GM23338 (cell line): ENCODE measurements at regions not wholly inside any gene's neighbourhood (a gene's known extent, or its start where the extent isn't known, plus 50 kb on each side); places are given as distances from the start of the nearest gene placed in this dataset.
"Not testable (repeated sequence)": the region's sequence is repeated elsewhere in the genome, so short reads cannot be mapped to it uniquely, and the experiment has no call there.

Experiments
- ATAC-seq: fragments of 200-7000 bp; cut with Tn5 transposase; 3 replicates; pipeline ENCODE4 v1.9.1; 2020
- DNase-seq: peaks from one replicate; pipeline ENCODE4 v3.0.0-alpha.2; 2015; ENCODE audit warnings: low spot score
- H2AFZ ChIP-seq: fragments of 200-600 bp; sonication (generic); 2 replicates; pipeline ENCODE4 v1.8.0; 2016; ENCODE audit warnings: antibody characterized with exemption, mild to moderate bottlenecking, moderate library complexity
- H3F3A ChIP-seq: fragments of 200-600 bp; sonication (generic); replicated peaks from 2 replicates; pipeline ENCODE4 v1.8.0; 2017; ENCODE audit warnings: antibody characterized with exemption, mixed run types, low read depth
- H3K27ac ChIP-seq: fragments of 200-600 bp; sonication (generic); 2 replicates; pipeline ENCODE4 v1.6.1; 2016; ENCODE audit warnings: low read depth
- H3K27me3 ChIP-seq: fragments of 200-600 bp; sonication (generic); 2 replicates; pipeline ENCODE4 v1.8.0; 2016; ENCODE audit warnings: mild to moderate bottlenecking, mixed run types, moderate library complexity; ENCODE audit not compliant: insufficient read depth
- H3K36me3 ChIP-seq: fragments of 200-600 bp; sonication (generic); 2 replicates; pipeline ENCODE4 v1.8.0; 2016; ENCODE audit warnings: mild to moderate bottlenecking; ENCODE audit not compliant: insufficient read depth
- H3K4me1 ChIP-seq: fragments of 200-600 bp; sonication (generic); 2 replicates; pipeline ENCODE4 v1.8.0; 2016; ENCODE audit warnings: mild to moderate bottlenecking, moderate library complexity; ENCODE audit not compliant: insufficient read depth
- H3K4me2 ChIP-seq: fragments of 200-600 bp; sonication (generic); 2 replicates; pipeline ENCODE4 v1.7.1; 2017; ENCODE audit warnings: mixed run types
- H3K4me3 ChIP-seq: fragments of 200-600 bp; sonication (generic); 2 replicates; pipeline ENCODE4 v1.6.1; 2016; ENCODE audit warnings: mixed run types
- H3K79me2 ChIP-seq: fragments of 200-600 bp; sonication (generic); replicated peaks from 2 replicates; pipeline ENCODE4 v1.8.0; 2017; ENCODE audit warnings: mild to moderate bottlenecking; ENCODE audit not compliant: insufficient read depth
- H3K9me2 ChIP-seq: fragments of 200-600 bp; sonication (generic); 2 replicates; pipeline ENCODE4 v1.8.0; 2017; ENCODE audit not compliant: insufficient read depth
- H4K20me1 ChIP-seq: fragments of 200-600 bp; sonication (generic); replicated peaks from 2 replicates; pipeline ENCODE4 v1.8.0; 2017; ENCODE audit warnings: mild to moderate bottlenecking; ENCODE audit not compliant: insufficient read depth
- H3K27ac Mint-ChIP-seq: 2 replicates; pipeline ENCODE4 v1.8.0; 2020; ENCODE audit warnings: inconsistent platforms, mild to moderate bottlenecking, moderate library complexity, mixed read lengths
- H3K27me3 Mint-ChIP-seq: 3 replicates; pipeline ENCODE4 v1.8.0; 2022; ENCODE audit warnings: low read depth, mild to moderate bottlenecking, moderate library complexity, mixed read lengths, inconsistent platforms; ENCODE audit not compliant: insufficient read depth, poor library complexity
- H3K36me3 Mint-ChIP-seq: 3 replicates; pipeline ENCODE4 v1.8.0; 2021; ENCODE audit warnings: low read depth, mild to moderate bottlenecking, inconsistent platforms, moderate library complexity, mixed read lengths
- H3K4me1 Mint-ChIP-seq: 3 replicates; pipeline ENCODE4 v1.8.0; 2020; ENCODE audit warnings: mild to moderate bottlenecking, inconsistent platforms, mixed read lengths
- H3K4me3 Mint-ChIP-seq: 3 replicates; pipeline ENCODE4 v1.8.0; 2021; ENCODE audit warnings: moderate library complexity, mild to moderate bottlenecking, inconsistent platforms, mixed read lengths
- H3K9me3 Mint-ChIP-seq: 3 replicates; pipeline ENCODE4 v1.8.0; 2020; ENCODE audit warnings: moderate library complexity, mild to moderate bottlenecking, inconsistent platforms, mixed read lengths
- CREB1 ChIP-seq: fragments of 250-450 bp; sonication (Bioruptor Pico); IDR thresholded peaks from 2 replicates; pipeline ENCODE4 v1.5.0; 2020; ENCODE audit warnings: low read depth, mild to moderate bottlenecking, moderate library complexity
- ETS1 ChIP-seq: IDR thresholded peaks from 2 replicates; pipeline ENCODE4 v1.6.1; 2016; ENCODE audit warnings: antibody characterized with exemption
- EZH2phosphoT487 ChIP-seq: fragments of 200-600 bp; sonication (generic); IDR thresholded peaks from one replicate; pipeline ENCODE4 v1.8.1; 2018; ENCODE audit warnings: antibody characterized with exemption; ENCODE audit not compliant: unreplicated experiment
- NANOG ChIP-seq: IDR thresholded peaks from 2 replicates; pipeline ENCODE4 v1.6.1; 2016; ENCODE audit warnings: antibody characterized with exemption, borderline replicate concordance
- POLR2AphosphoS5 ChIP-seq: IDR thresholded peaks from 2 replicates; pipeline ENCODE4 v1.6.1; 2016; ENCODE audit warnings: antibody characterized with exemption, low read depth
- REST ChIP-seq: IDR thresholded peaks from one replicate; pipeline ENCODE4 v1.6.1; 2018; ENCODE audit warnings: antibody characterized with exemption; ENCODE audit not compliant: unreplicated experiment
- STAT1 ChIP-seq: IDR thresholded peaks from one replicate; pipeline ENCODE4 v1.6.1; 2016; ENCODE audit warnings: antibody characterized with exemption; ENCODE audit not compliant: unreplicated experiment
- ZNF114 ChIP-seq: fragments of 250-450 bp; sonication (Bioruptor Pico); IDR thresholded peaks from 2 replicates; pipeline ENCODE4 v1.5.0; 2020; ENCODE audit warnings: mild to moderate bottlenecking, moderate library complexity
- ZNF331 ChIP-seq: fragments of 250-450 bp; sonication (Bioruptor Pico); IDR thresholded peaks from 2 replicates; pipeline ENCODE4 v1.5.0; 2020; ENCODE audit warnings: low read depth, mild to moderate bottlenecking, moderate library complexity
- TF ChIP-seq, protein P1 (sequence below): fragments of 250-450 bp; sonication (Bioruptor Pico); IDR thresholded peaks from 2 replicates; pipeline ENCODE4 v1.5.0; 2020; ENCODE audit warnings: mild to moderate bottlenecking, moderate library complexity

- H3K27ac Mint-ChIP-seq, ATAC-seq, H3K9me2 ChIP-seq, H3K4me2 ChIP-seq, H3K4me1 Mint-ChIP-seq, H3K79me2 ChIP-seq, H3K4me1 ChIP-seq, DNase-seq, H3K27me3 ChIP-seq, H3K36me3 ChIP-seq, H2AFZ ChIP-seq, H3F3A ChIP-seq, H3K4me3 Mint-ChIP-seq, H3K36me3 Mint-ChIP-seq, H3K27ac ChIP-seq, H3K4me3 ChIP-seq, H4K20me1 ChIP-seq: not testable (repeated sequence)
- H3K27me3 Mint-ChIP-seq, result peaks cover 10% of the 10 kb centered on the region
- H3K9me3 Mint-ChIP-seq, result peaks cover 81% of the 10 kb centered on the region
These were observed 270.0 kb upstream of the TCERG1L start for GRCh38 chr10:131581547-131581946.

DNA sequence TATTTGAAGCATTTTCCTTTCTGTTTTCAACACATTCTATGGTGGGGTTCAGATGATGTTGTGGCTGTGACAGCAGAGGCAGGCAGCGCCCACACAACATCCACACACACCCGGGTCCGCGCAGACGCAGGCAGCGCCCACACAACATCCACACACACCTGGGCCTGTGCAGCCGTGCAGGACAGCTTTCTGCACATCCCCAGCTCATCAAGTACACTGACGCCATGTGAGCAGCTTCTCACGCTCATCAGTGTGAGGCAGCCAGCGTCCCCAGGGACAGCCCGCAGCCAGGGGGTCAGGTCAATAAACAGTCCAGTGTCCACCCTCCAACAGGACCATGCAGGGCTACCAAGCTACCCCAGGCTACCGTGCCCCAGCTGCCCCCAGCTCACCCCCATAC lies 272.8 kb upstream of the TCERG1L start:
- Mint-ChIP-seq H3K36me3 (peaks cover 17% of the 10 kb centered on the region), H3K27me3 (peaks cover 11% of the 10 kb centered on the region), H3K27ac (no peak overlapping the region), H3K4me3 (no peak overlapping the region), H3K4me1 (no peaks in the 10 kb centered on the region), H3K9me3 (peaks cover 84% of the 10 kb centered on the region)
- ATAC-seq, result no peak
- Histone ChIP-seq H4K20me1 (no peaks in the 10 kb centered on the region), H3K9me2 (no peaks in the 10 kb centered on the region), H3K4me1 (no peaks in the 10 kb centered on the region), H3K27ac (no peak overlapping the region), H3K27me3 (no peaks in the 10 kb centered on the region), H3K4me2 (no peak overlapping the region), H3F3A (no peaks in the 10 kb centered on the region), H3K4me3 (no peak overlapping the region), H3K79me2 (no peaks in the 10 kb centered on the region), H2AFZ (no peak overlapping the region), H3K36me3 (no peaks in the 10 kb centered on the region)
- DNase-seq, result no peak
- TF ChIP-seq REST, result no peak
- TF ChIP-seq EZH2phosphoT487, result no peak
- no peak for TF ChIP-seq NANOG
- TF ChIP-seq POLR2AphosphoS5, result no peak
- no peak for TF ChIP-seq STAT1
- TF ChIP-seq, protein P1, sequence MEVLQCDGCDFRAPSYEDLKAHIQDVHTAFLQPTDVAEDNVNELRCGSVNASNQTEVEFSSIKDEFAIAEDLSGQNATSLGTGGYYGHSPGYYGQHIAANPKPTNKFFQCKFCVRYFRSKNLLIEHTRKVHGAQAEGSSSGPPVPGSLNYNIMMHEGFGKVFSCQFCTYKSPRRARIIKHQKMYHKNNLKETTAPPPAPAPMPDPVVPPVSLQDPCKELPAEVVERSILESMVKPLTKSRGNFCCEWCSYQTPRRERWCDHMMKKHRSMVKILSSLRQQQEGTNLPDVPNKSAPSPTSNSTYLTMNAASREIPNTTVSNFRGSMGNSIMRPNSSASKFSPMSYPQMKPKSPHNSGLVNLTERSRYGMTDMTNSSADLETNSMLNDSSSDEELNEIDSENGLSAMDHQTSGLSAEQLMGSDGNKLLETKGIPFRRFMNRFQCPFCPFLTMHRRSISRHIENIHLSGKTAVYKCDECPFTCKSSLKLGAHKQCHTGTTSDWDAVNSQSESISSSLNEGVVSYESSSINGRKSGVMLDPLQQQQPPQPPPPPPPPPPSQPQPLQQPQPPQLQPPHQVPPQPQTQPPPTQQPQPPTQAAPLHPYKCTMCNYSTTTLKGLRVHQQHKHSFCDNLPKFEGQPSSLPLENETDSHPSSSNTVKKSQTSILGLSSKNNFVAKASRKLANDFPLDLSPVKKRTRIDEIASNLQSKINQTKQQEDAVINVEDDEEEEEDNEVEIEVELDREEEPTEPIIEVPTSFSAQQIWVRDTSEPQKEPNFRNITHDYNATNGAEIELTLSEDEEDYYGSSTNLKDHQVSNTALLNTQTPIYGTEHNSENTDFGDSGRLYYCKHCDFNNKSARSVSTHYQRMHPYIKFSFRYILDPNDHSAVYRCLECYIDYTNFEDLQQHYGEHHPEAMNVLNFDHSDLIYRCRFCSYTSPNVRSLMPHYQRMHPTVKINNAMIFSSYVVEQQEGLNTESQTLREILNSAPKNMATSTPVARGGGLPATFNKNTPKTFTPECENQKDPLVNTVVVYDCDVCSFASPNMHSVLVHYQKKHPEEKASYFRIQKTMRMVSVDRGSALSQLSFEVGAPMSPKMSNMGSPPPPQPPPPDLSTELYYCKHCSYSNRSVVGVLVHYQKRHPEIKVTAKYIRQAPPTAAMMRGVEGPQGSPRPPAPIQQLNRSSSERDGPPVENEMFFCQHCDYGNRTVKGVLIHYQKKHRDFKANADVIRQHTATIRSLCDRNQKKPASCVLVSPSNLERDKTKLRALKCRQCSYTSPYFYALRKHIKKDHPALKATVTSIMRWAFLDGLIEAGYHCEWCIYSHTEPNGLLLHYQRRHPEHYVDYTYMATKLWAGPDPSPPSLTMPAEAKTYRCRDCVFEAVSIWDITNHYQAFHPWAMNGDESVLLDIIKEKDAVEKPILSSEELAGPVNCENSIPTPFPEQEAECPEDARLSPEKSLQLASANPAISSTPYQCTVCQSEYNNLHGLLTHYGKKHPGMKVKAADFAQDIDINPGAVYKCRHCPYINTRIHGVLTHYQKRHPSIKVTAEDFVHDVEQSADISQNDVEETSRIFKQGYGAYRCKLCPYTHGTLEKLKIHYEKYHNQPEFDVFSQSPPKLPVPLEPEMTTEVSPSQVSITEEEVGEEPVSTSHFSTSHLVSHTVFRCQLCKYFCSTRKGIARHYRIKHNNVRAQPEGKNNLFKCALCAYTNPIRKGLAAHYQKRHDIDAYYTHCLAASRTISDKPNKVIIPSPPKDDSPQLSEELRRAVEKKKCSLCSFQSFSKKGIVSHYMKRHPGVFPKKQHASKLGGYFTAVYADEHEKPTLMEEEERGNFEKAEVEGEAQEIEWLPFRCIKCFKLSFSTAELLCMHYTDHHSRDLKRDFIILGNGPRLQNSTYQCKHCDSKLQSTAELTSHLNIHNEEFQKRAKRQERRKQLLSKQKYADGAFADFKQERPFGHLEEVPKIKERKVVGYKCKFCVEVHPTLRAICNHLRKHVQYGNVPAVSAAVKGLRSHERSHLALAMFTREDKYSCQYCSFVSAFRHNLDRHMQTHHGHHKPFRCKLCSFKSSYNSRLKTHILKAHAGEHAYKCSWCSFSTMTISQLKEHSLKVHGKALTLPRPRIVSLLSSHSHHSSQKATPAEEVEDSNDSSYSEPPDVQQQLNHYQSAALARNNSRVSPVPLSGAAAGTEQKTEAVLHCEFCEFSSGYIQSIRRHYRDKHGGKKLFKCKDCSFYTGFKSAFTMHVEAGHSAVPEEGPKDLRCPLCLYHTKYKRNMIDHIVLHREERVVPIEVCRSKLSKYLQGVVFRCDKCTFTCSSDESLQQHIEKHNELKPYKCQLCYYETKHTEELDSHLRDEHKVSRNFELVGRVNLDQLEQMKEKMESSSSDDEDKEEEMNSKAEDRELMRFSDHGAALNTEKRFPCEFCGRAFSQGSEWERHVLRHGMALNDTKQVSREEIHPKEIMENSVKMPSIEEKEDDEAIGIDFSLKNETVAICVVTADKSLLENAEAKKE (CRISPR knock-in tag), result no peak
- TF ChIP-seq ZNF331 (CRISPR knock-in tag), result no peak
- no peak for TF ChIP-seq CREB1 (CRISPR knock-in tag)
- no peak for TF ChIP-seq ZNF114 (CRISPR knock-in tag)
- no peak for TF ChIP-seq ETS1
